Suprapubic skin (tissue), 4 donors: ENCODE measurements at regions not wholly inside any gene's neighbourhood (a gene's known extent, or its start where the extent isn't known, plus 50 kb on each side); places are given as distances from the start of the nearest gene placed in this dataset.
"Not testable (repeated sequence)": the region's sequence is repeated elsewhere in the genome, so short reads cannot be mapped to it uniquely, and the experiment has no call there.

Experiments used
- DNase-seq, 2 donors: peaks; one replicate each; pipeline ENCODE4 v3.0.0-alpha.2; 2019; ENCODE audit warnings: low spot score in 2 of 2
- H3K27ac ChIP-seq: fragments of 200-600 bp; sonication (generic); one replicate; pipeline ENCODE4 v1.5.1; 2019
- H3K27me3 ChIP-seq: fragments of 200-600 bp; sonication (generic); one replicate; pipeline ENCODE4 v1.5.1; 2019
- H3K36me3 ChIP-seq: fragments of 200-600 bp; sonication (generic); one replicate; pipeline ENCODE4 v1.5.1; 2019
- H3K4me1 ChIP-seq: fragments of 200-600 bp; sonication (generic); one replicate; pipeline ENCODE4 v1.5.1; 2019
- H3K4me3 ChIP-seq: fragments of 200-600 bp; sonication (generic); one replicate; pipeline ENCODE4 v1.5.1; 2019; ENCODE audit warnings: mild to moderate bottlenecking
- H3K9me3 ChIP-seq: fragments of 200-600 bp; sonication (generic); one replicate; pipeline ENCODE4 v1.5.1; 2019
- CTCF ChIP-seq, 2 donors: fragments of 200-600 bp in 1 of 2; fragments of 450-650 bp in 1 of 2; sonication (generic) in 1 of 2; IDR thresholded peaks; one replicate each; pipeline ENCODE4 v1.5.1; 2016 to 2019; ENCODE audit warnings: antibody characterized with exemption in 2 of 2, mild to moderate bottlenecking in 1 of 2, moderate library complexity in 1 of 2
- EP300 ChIP-seq: sonication (generic); formaldehyde crosslinking; IDR thresholded peaks from one replicate; pipeline ENCODE4 v1.6.1; 2017; ENCODE audit warnings: antibody characterized with exemption
- POLR2A ChIP-seq, 2 donors: fragments of 450-650 bp; IDR thresholded peaks; one replicate each; pipeline ENCODE4 v1.6.1; 2017; ENCODE audit warnings: antibody characterized with exemption in 2 of 2, mild to moderate bottlenecking in 2 of 2, moderate library complexity in 2 of 2
- POLR2AphosphoS5 ChIP-seq, 3 donors: sonication (generic); formaldehyde crosslinking; IDR thresholded peaks; one replicate each; pipeline ENCODE4 v1.6.1; 2017; ENCODE audit warnings: antibody characterized with exemption in 3 of 3
- WGBS: methylation state at CpG from one replicate; pipeline ENCODE4 v1.1.5; 2018; 5-methylcytosine and 5-hydroxymethylcytosine counted together

GRCh38 chr1:217982331-217983050 lies 302.6 kb upstream of the RRP15 start:
- no peaks in the 10 kb centered on the region for H3K27me3 ChIP-seq
- H3K9me3 ChIP-seq = no peaks in the 10 kb centered on the region
- 83% methylated on average over 19 of the region's 19 CpGs for WGBS
- H3K27ac ChIP-seq = no peak overlapping the region
- H3K36me3 ChIP-seq = no peaks in the 10 kb centered on the region
- no peak for TF ChIP-seq POLR2AphosphoS5 (IDR thresholded peaks at IDR 0.05)
- no peak for TF ChIP-seq POLR2A (IDR thresholded peaks at IDR 0.05)
- TF ChIP-seq CTCF (IDR thresholded peaks at IDR 0.05) = no peak
- no peak for TF ChIP-seq EP300
- no peak for DNase-seq
- no peak overlapping the region for H3K4me3 ChIP-seq
- no peaks in the 10 kb centered on the region for H3K4me1 ChIP-seq

- TF ChIP-seq EP300 = no peak
- TF ChIP-seq POLR2A (IDR thresholded peaks at IDR 0.05) = no peak
- TF ChIP-seq CTCF (IDR thresholded peaks at IDR 0.05) = no peak
- TF ChIP-seq POLR2AphosphoS5 (IDR thresholded peaks at IDR 0.05) = no peak
- no peaks in the 10 kb centered on the region for H3K36me3 ChIP-seq
- H3K4me3 ChIP-seq = no peak overlapping the region
- H3K9me3 ChIP-seq = no peaks in the 10 kb centered on the region
- no peaks in the 10 kb centered on the region for H3K4me1 ChIP-seq
- no peak overlapping the region for H3K27ac ChIP-seq
- WGBS = 62% methylated on average over 4 of the region's 4 CpGs
- no peaks in the 10 kb centered on the region for H3K27me3 ChIP-seq
- DNase-seq = no peak
These were observed 302.1 kb upstream of the RRP15 start for GRCh38 chr1:217983051-217983375.

- no peaks in the 10 kb centered on the region for H3K27me3 ChIP-seq
- TF ChIP-seq POLR2A (IDR thresholded peaks at IDR 0.05) (no peak), CTCF (IDR thresholded peaks at IDR 0.05) (no peak), EP300 (no peak), POLR2AphosphoS5 (IDR thresholded peaks at IDR 0.05) (no peak)
- no peak for DNase-seq
- no peaks in the 10 kb centered on the region for H3K9me3 ChIP-seq
- no peak overlapping the region for H3K4me3 ChIP-seq
- no peaks in the 10 kb centered on the region for H3K36me3 ChIP-seq
- no peak overlapping the region for H3K27ac ChIP-seq
- WGBS = 65% methylated on average over 1 of the region's 1 CpG
- H3K4me1 ChIP-seq = no peaks in the 10 kb centered on the region
These were observed 299.5 kb upstream of the RRP15 start for GRCh38 chr1:217985641-217986040.

- WGBS = 80% methylated on average over 2 of the region's 2 CpGs
- no peak for DNase-seq
- no peak overlapping the region for H3K4me3 ChIP-seq
- H3K27ac ChIP-seq = no peak overlapping the region
- no peaks in the 10 kb centered on the region for H3K4me1 ChIP-seq
- H3K36me3 ChIP-seq = no peaks in the 10 kb centered on the region
- H3K27me3 ChIP-seq = no peaks in the 10 kb centered on the region
- no peak for TF ChIP-seq POLR2AphosphoS5 (IDR thresholded peaks at IDR 0.05)
- TF ChIP-seq POLR2A (IDR thresholded peaks at IDR 0.05) = no peak
- H3K9me3 ChIP-seq = no peaks in the 10 kb centered on the region
These were observed 295.6 kb upstream of the RRP15 start for GRCh38 chr1:217989510-217989909.

- Histone ChIP-seq H3K9me3 (no peaks in the 10 kb centered on the region), H3K4me3 (no peak overlapping the region), H3K27me3 (no peaks in the 10 kb centered on the region), H3K4me1 (no peaks in the 10 kb centered on the region), H3K36me3 (no peaks in the 10 kb centered on the region), H3K27ac (no peak overlapping the region)
- no peak for DNase-seq
- TF ChIP-seq EP300 = no peak
- no peak for TF ChIP-seq CTCF (IDR thresholded peaks at IDR 0.05)
- WGBS = 42% methylated on average over 4 of the region's 4 CpGs
These were observed 291.7 kb upstream of the RRP15 start for GRCh38 chr1:217993439-217993838.

- H3K4me1 ChIP-seq, H3K27ac ChIP-seq, DNase-seq, H3K9me3 ChIP-seq, H3K27me3 ChIP-seq, H3K36me3 ChIP-seq, H3K4me3 ChIP-seq: not testable (repeated sequence)
- WGBS = 79% methylated on average over 6 of the region's 6 CpGs
These were observed 276.8 kb upstream of the RRP15 start for GRCh38 chr1:218008296-218008695.

GRCh38 chr1:218015106-218015505 lies 270.0 kb upstream of the RRP15 start:
- not testable (repeated sequence) for H3K4me1 ChIP-seq, DNase-seq, H3K36me3 ChIP-seq, H3K27me3 ChIP-seq, H3K9me3 ChIP-seq, H3K4me3 ChIP-seq, H3K27ac ChIP-seq
- no CpG with 5 or more reads among the region's 8 CpGs for whole genome bisulfite sequencing
